SK-N-SH (cell line): ENCODE measurements at regions not wholly inside any gene's neighbourhood (a gene's known extent, or its start where the extent isn't known, plus 50 kb on each side); places are given as distances from the start of the nearest gene placed in this dataset.

Experiments
- CTCF ChIA-PET: fragments of 300-600, 350-600 bp; formaldehyde crosslinking; extraction: SDS; loops from one replicate; lab custom pipeline; 2021; lab: Yijun Ruan, JAX
- POLR2A ChIA-PET: fragments of 350-600 bp; sonication (Branson Sonifier 250); formaldehyde crosslinking; extraction: SDS; loops from one replicate; lab custom pipeline; 2020; ENCODE audit warnings: antibody characterized with exemption, inconsistent platforms; lab: Yijun Ruan, JAX
- DNase-seq: peaks from one replicate; pipeline ENCODE4 v3.0.0; 2012
- H2AFZ ChIP-seq: fragments of 200-600 bp; sonication (generic); 2 replicates; pipeline ENCODE4 v1.8.1; 2016; ENCODE audit warnings: antibody characterized with exemption, mild to moderate bottlenecking, low read depth
- H3F3A ChIP-seq: fragments of 200-600 bp; sonication (generic); replicated peaks from 2 replicates; pipeline ENCODE3; 2016; ENCODE audit warnings: antibody characterized with exemption, mild to moderate bottlenecking; ENCODE audit not compliant: insufficient read depth
- H3K27ac ChIP-seq, 2 experiments: fragments of 200-500 bp in 1 of 2; fragments of 200-600 bp in 1 of 2; sonication (Bioruptor generic) in 1 of 2; sonication (generic), shearing (Covaris generic) in 1 of 2; 2 replicates each; pipeline versions ENCODE4 v1.5.1 to v1.6.1; 2014 to 2016; ENCODE audit warnings: low read depth in 2 of 2, inconsistent platforms in 1 of 2, low read length in 1 of 2, mild to moderate bottlenecking in 1 of 2, mixed read lengths in 1 of 2
- H3K27me3 ChIP-seq: fragments of 200-600 bp; sonication (generic), shearing (Covaris generic); 2 replicates; pipeline ENCODE4 v1.6.1; 2016; ENCODE audit warnings: mixed run types; ENCODE audit not compliant: insufficient read depth
- H3K36me3 ChIP-seq, 2 experiments: fragments of 200-500 bp in 1 of 2; fragments of 200-600 bp in 1 of 2; sonication (Bioruptor generic) in 1 of 2; sonication (generic) in 1 of 2; replicated peaks in 1 of 2; 2 replicates each; pipeline versions ENCODE3 to v1.5.1; 2014 to 2016; ENCODE audit warnings: low read length in 1 of 2, mild to moderate bottlenecking in 1 of 2; ENCODE audit not compliant: insufficient read depth in 2 of 2, control insufficient read depth in 1 of 2
- H3K4me1 ChIP-seq, 2 experiments: fragments of 200-500 bp in 1 of 2; fragments of 200-600 bp in 1 of 2; sonication (Bioruptor generic) in 1 of 2; sonication (generic), shearing (Covaris generic) in 1 of 2; 2 replicates each; pipeline versions ENCODE4 v1.5.1 to v1.6.1; 2014 to 2016; ENCODE audit warnings: low read depth in 1 of 2, low read length in 1 of 2, mixed run types in 1 of 2; ENCODE audit not compliant: insufficient read depth in 2 of 2, control insufficient read depth in 1 of 2
- H3K4me2 ChIP-seq: fragments of 200-600 bp; sonication (generic), shearing (Covaris generic); 2 replicates; pipeline ENCODE4 v1.6.1; 2017; ENCODE audit warnings: mixed run types
- H3K4me3 ChIP-seq, 2 experiments: fragments of 200-500 bp in 1 of 2; fragments of 200-600 bp in 1 of 2; sonication (Bioruptor generic) in 1 of 2; sonication (generic), shearing (Covaris generic) in 1 of 2; 2 replicates each; pipeline versions ENCODE4 v1.5.1 to v1.8.1; 2014 to 2016; ENCODE audit warnings: low read depth in 2 of 2, inconsistent platforms in 1 of 2, low read length in 1 of 2, mild to moderate bottlenecking in 1 of 2, mixed read lengths in 1 of 2, moderate library complexity in 1 of 2
- H3K79me2 ChIP-seq: fragments of 200-600 bp; sonication (generic); 2 replicates; pipeline ENCODE4 v1.8.1; 2017; ENCODE audit warnings: mild to moderate bottlenecking; ENCODE audit not compliant: insufficient read depth
- H3K9ac ChIP-seq: fragments of 200-600 bp; sonication (generic); 2 replicates; pipeline ENCODE4 v1.6.1; 2017; ENCODE audit warnings: mixed run types
- H3K9me2 ChIP-seq: fragments of 200-600 bp; sonication (generic); 2 replicates; pipeline ENCODE4 v1.6.1; 2017; ENCODE audit warnings: mixed run types
- H3K9me3 ChIP-seq: fragments of 200-600 bp; sonication (generic); 2 replicates; pipeline ENCODE4 v1.6.1; 2017; ENCODE audit warnings: mixed run types, mild to moderate bottlenecking, moderate library complexity
- H4K20me1 ChIP-seq: fragments of 200-600 bp; sonication (generic); 2 replicates; pipeline ENCODE4 v1.6.1; 2017; ENCODE audit warnings: mild to moderate bottlenecking, mixed run types; ENCODE audit not compliant: insufficient read depth
- ELF1 ChIP-seq: IDR thresholded peaks from 2 replicates; pipeline ENCODE4 v1.4.0; 2012
- EP300 ChIP-seq, 2 experiments: IDR thresholded peaks; 2 replicates each; pipeline versions ENCODE4 v1.4.0 to v1.6.1; 2012; ENCODE audit warnings: borderline replicate concordance in 1 of 2, low read depth in 1 of 2, low read length in 1 of 2
- GATA2 ChIP-seq: sonication (generic); formaldehyde crosslinking; IDR thresholded peaks from 2 replicates; pipeline ENCODE4 v1.5.0; 2020; ENCODE audit warnings: mild to moderate bottlenecking, missing genetic modification reagents
- MEF2A ChIP-seq: IDR thresholded peaks from 2 replicates; pipeline ENCODE4 v1.4.0; 2012; ENCODE audit warnings: low read depth, borderline replicate concordance
- NRF1 ChIP-seq: IDR thresholded peaks from 2 replicates; pipeline ENCODE4 v1.6.1; 2012; ENCODE audit warnings: low read depth, mild to moderate bottlenecking, low read length
- POLR2AphosphoS5 ChIP-seq: IDR thresholded peaks from 2 replicates; pipeline ENCODE4 v1.6.1; 2012; ENCODE audit warnings: low read depth, low read length
- TAF1 ChIP-seq: IDR thresholded peaks from 2 replicates; pipeline ENCODE4 v1.6.1; 2012; ENCODE audit warnings: low read depth, mild to moderate bottlenecking, low read length, moderate library complexity, borderline replicate concordance
- YY1 ChIP-seq: IDR thresholded peaks from 2 replicates; pipeline ENCODE4 v1.4.0; 2012; ENCODE audit warnings: low read depth, mild to moderate bottlenecking
- WGBS: methylation state at CpG from one replicate; pipeline ENCODE4 v1.1.6; 2017; ENCODE audit warnings: low lambda C conversion rate; 5-methylcytosine and 5-hydroxymethylcytosine counted together
- TF ChIP-seq, protein P1 (sequence below): IDR thresholded peaks from 2 replicates; pipeline ENCODE4 v1.6.1; 2012; ENCODE audit warnings: mild to moderate bottlenecking, low read depth, low read length, moderate library complexity
- TF ChIP-seq, protein P2 (sequence below): fragments of 150-350 bp; IDR thresholded peaks from 2 replicates; pipeline ENCODE4 v1.6.1; 2017; ENCODE audit warnings: antibody characterized with exemption, low read length, low read depth, borderline replicate concordance
- TF ChIP-seq, protein P3 (sequence below): fragments of 150-350 bp; IDR thresholded peaks from 2 replicates; pipeline ENCODE4 v1.6.1; 2016; ENCODE audit warnings: mild to moderate bottlenecking, low read depth, low read length
- TF ChIP-seq, protein P4 (sequence below): IDR thresholded peaks from 2 replicates; pipeline ENCODE4 v1.4.0; 2012; ENCODE audit warnings: low read depth, borderline replicate concordance
- TF ChIP-seq, protein P5 (sequence below): IDR thresholded peaks from 2 replicates; pipeline ENCODE4; 2012
- TF ChIP-seq, protein P6 (sequence below): fragments of 200-600 bp; sonication (generic); IDR thresholded peaks from 2 replicates; pipeline ENCODE4 v1.6.1; 2017; ENCODE audit warnings: antibody characterized with exemption, mild to moderate bottlenecking, moderate library complexity

DNA sequence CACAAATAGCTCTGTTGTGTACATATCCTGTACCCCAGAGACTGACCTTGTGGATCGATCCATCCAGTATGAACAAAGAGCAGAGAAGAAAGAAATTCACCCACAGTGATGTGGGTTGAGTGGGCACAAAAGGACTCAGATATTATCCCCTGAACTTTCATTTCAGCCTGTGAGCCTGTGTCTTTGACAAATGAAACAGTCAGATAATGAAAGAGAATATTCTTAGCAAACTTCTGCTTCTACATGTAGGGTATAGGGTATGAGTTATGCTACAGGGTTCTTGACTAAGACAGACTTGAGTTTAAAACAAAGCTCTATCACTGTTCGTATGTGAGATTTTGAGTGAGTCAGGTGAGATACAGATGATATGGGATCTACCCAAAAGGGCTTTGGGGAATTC lies 359.7 kb downstream of the MAFB start (continued):
- TF ChIP-seq, protein P1, sequence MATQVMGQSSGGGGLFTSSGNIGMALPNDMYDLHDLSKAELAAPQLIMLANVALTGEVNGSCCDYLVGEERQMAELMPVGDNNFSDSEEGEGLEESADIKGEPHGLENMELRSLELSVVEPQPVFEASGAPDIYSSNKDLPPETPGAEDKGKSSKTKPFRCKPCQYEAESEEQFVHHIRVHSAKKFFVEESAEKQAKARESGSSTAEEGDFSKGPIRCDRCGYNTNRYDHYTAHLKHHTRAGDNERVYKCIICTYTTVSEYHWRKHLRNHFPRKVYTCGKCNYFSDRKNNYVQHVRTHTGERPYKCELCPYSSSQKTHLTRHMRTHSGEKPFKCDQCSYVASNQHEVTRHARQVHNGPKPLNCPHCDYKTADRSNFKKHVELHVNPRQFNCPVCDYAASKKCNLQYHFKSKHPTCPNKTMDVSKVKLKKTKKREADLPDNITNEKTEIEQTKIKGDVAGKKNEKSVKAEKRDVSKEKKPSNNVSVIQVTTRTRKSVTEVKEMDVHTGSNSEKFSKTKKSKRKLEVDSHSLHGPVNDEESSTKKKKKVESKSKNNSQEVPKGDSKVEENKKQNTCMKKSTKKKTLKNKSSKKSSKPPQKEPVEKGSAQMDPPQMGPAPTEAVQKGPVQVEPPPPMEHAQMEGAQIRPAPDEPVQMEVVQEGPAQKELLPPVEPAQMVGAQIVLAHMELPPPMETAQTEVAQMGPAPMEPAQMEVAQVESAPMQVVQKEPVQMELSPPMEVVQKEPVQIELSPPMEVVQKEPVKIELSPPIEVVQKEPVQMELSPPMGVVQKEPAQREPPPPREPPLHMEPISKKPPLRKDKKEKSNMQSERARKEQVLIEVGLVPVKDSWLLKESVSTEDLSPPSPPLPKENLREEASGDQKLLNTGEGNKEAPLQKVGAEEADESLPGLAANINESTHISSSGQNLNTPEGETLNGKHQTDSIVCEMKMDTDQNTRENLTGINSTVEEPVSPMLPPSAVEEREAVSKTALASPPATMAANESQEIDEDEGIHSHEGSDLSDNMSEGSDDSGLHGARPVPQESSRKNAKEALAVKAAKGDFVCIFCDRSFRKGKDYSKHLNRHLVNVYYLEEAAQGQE: no peak
- TF ChIP-seq MEF2A (no peak), EP300 (IDR thresholded peaks at IDR 0.05; ENCODE audit: borderline replicate concordance in 1 of 2, low read depth in 1 of 2, low read length in 1 of 2) (no peak), TAF1 (no peak), GATA2 (CRISPR knock-in tag) (no peak), ELF1 (no peak)
- TF ChIP-seq, protein P2, sequence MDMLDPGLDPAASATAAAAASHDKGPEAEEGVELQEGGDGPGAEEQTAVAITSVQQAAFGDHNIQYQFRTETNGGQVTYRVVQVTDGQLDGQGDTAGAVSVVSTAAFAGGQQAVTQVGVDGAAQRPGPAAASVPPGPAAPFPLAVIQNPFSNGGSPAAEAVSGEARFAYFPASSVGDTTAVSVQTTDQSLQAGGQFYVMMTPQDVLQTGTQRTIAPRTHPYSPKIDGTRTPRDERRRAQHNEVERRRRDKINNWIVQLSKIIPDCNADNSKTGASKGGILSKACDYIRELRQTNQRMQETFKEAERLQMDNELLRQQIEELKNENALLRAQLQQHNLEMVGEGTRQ: no peak
- TF ChIP-seq, protein P3, sequence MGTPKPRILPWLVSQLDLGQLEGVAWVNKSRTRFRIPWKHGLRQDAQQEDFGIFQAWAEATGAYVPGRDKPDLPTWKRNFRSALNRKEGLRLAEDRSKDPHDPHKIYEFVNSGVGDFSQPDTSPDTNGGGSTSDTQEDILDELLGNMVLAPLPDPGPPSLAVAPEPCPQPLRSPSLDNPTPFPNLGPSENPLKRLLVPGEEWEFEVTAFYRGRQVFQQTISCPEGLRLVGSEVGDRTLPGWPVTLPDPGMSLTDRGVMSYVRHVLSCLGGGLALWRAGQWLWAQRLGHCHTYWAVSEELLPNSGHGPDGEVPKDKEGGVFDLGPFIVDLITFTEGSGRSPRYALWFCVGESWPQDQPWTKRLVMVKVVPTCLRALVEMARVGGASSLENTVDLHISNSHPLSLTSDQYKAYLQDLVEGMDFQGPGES: no peak
- TF ChIP-seq, all 33 proteins: peak for 0

DNA sequence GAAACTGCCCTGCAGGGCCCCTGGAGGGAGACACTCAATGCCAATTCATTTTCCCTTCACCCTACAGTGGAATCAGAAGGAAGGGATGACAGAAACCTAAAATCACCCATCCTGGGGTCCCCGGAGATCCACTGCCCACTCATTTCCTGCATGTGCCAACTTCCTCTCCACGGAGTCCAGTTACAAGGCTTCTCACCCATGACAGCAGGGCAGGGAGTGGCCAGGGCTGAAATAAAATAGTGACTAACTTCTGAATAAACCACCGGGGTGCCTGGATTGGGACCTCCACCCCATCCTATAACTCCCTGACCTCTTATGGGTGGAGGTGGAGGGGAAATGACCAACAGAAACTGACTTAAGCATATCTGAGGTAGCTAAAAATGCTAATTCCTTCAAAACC lies 362.3 kb downstream of the MAFB start:
- H3K9ac ChIP-seq: no peak overlapping the region
- no peak overlapping the region for H3K27ac ChIP-seq
- no peak overlapping the region for H3K4me3 ChIP-seq
- no peak overlapping the region for H3K4me2 ChIP-seq
- no peaks in the 10 kb centered on the region for H4K20me1 ChIP-seq
- CTCF ChIA-PET: interaction anchor here (1.4 kb wide), 1 partner anchor 363 kb away, joined by 4 read pairs; no protein-coding TSS in a partner anchor
- H3K9me3 ChIP-seq: no peaks in the 10 kb centered on the region
- no peaks in the 10 kb centered on the region for H3K79me2 ChIP-seq
- H3K36me3 ChIP-seq: no peaks in the 10 kb centered on the region
- H3K4me1 ChIP-seq: peaks cover 0 to 3% of the 10 kb centered on the region in 2 experiments; a peak in 1 of 4 replicates
- no peaks in the 10 kb centered on the region for H3F3A ChIP-seq
- no peak for DNase-seq
- H2AFZ ChIP-seq: no peak overlapping the region
- no peaks in the 10 kb centered on the region for H3K27me3 ChIP-seq
- POLR2A ChIA-PET: no interaction called here
- 6% methylated on average over 3 of the region's 3 CpGs for WGBS
- no peaks in the 10 kb centered on the region for H3K9me2 ChIP-seq
- TF ChIP-seq, protein P1: no peak
- TF ChIP-seq NRF1: no peak
- TF ChIP-seq, protein P2: no peak
- no peak for TF ChIP-seq POLR2AphosphoS5
- TF ChIP-seq, protein P4, sequence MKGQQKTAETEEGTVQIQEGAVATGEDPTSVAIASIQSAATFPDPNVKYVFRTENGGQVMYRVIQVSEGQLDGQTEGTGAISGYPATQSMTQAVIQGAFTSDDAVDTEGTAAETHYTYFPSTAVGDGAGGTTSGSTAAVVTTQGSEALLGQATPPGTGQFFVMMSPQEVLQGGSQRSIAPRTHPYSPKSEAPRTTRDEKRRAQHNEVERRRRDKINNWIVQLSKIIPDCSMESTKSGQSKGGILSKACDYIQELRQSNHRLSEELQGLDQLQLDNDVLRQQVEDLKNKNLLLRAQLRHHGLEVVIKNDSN: no peak
- TF ChIP-seq, protein P5, sequence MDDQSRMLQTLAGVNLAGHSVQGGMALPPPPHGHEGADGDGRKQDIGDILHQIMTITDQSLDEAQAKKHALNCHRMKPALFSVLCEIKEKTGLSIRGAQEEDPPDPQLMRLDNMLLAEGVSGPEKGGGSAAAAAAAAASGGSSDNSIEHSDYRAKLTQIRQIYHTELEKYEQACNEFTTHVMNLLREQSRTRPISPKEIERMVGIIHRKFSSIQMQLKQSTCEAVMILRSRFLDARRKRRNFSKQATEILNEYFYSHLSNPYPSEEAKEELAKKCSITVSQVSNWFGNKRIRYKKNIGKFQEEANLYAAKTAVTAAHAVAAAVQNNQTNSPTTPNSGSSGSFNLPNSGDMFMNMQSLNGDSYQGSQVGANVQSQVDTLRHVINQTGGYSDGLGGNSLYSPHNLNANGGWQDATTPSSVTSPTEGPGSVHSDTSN: no peak
- TF ChIP-seq, protein P6, sequence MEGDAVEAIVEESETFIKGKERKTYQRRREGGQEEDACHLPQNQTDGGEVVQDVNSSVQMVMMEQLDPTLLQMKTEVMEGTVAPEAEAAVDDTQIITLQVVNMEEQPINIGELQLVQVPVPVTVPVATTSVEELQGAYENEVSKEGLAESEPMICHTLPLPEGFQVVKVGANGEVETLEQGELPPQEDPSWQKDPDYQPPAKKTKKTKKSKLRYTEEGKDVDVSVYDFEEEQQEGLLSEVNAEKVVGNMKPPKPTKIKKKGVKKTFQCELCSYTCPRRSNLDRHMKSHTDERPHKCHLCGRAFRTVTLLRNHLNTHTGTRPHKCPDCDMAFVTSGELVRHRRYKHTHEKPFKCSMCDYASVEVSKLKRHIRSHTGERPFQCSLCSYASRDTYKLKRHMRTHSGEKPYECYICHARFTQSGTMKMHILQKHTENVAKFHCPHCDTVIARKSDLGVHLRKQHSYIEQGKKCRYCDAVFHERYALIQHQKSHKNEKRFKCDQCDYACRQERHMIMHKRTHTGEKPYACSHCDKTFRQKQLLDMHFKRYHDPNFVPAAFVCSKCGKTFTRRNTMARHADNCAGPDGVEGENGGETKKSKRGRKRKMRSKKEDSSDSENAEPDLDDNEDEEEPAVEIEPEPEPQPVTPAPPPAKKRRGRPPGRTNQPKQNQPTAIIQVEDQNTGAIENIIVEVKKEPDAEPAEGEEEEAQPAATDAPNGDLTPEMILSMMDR: no peak
- no peak for TF ChIP-seq EP300 (IDR thresholded peaks at IDR 0.05; ENCODE audit: borderline replicate concordance in 1 of 2, low read depth in 1 of 2, low read length in 1 of 2)
- TF ChIP-seq YY1: no peak
